ENCODE measurements at regions not wholly inside any gene's neighbourhood (a gene's known extent, or its start where the extent isn't known, plus 50 kb on each side); places are given as distances from the start of the nearest gene placed in this dataset.

DNA sequence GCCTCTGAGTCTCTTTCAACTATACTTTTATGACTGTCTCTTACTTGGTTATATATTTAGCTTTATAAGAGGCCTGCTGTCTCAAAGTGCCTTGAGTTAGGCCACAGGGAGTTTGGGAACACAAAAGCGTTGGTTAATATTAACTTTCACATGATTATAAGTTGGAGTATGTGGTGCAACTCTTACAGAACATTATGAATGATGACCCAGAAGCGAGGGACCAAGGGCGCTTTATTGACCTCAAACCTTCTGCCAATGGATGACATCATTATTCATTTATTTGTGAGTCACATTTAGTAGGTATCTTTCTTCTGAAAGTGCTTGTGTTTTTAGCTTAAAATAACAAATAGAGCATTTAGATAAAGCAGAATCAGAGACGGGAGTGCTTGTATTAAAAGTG is 298.0 kb upstream of the ZC3H12C start:
- DNase-seq (ENCODE audit: low read depth in 3 of 3, low spot score in 1 of 3), result no peak

DNA sequence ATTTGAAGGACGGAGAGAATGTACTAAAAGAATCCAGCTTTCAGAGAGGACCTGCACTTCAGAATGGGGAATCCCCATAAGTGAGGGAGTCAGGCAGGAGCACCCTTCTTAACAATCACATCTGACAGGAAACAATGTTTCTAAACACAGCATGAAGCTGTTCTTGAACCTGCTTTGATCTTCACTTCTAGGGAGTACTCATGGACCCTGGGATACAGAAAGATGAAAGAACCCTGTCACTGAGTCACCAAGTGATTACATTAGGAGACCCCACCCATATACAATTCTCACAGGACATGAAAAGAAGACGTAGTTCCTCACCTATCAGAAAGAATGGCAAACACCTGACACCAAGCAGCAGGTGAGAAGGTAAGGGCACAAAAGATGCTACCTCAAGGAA is 296.9 kb upstream of the ZC3H12C start:
- DNase-seq (ENCODE audit: low read depth in 3 of 3, low spot score in 1 of 3), result no peak

DNA sequence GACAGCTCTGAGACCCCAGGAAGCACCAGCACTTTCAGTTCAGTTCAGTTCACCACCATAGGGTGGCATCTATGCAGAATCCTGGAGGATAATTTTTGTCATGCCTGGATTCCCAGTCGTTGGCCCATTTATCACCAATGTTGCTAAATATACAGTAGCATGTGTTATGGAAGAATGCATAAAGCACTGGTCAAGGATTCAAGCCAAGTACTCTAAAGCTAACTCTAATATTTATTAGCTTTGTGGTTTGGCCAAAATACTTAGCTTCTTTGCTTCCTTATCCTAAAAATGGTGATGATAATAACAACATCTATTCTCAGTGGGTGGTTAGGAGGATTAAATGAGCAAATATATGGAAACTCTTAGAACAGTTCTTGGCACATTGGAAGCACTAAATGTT is 294.7 kb upstream of the ZC3H12C start:
- no peak for DNase-seq (ENCODE audit: low read depth in 3 of 3, low spot score in 1 of 3)

DNA sequence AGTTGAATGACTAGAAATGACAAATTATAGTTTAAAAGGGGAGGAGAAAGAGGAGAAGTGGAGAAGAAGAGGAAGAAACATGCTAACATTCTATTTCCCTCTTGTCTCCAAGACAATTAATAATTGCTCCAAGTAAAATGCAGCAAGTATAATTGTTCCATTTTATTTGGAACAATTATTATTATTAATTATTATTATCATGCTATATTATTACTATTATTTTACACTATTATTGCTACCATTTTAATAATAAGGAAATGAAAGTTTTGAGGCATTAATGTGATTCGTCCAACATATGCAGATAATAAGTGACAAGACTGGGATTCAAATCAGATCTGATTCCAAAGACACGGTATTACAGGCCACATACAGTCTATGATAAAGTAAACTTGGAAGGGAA is 293.6 kb upstream of the ZC3H12C start:
- no peak for DNase-seq (ENCODE audit: low read depth in 3 of 3, low spot score in 1 of 3)

DNA sequence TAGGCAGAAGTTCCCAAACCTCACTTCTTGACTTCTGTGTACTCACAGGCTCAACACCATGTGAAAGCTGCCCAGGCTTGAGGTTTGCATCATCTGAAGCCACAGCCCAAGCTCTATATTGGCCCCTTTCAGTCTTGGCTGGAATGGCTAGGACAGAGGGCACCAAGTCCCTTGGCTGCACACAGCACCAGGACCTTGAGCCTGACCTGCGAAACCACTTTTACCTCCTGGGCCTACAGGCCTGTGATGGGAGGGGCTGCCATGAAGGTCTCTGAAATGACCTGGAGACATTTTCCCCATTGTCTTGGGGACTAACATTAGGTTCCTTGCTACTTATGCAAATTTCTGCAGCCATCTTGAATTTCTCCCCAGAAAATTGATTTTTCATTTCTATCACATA is 288.3 kb upstream of the ZC3H12C start:
- no peak for DNase-seq (ENCODE audit: low read depth in 3 of 3, low spot score in 1 of 3)

DNA sequence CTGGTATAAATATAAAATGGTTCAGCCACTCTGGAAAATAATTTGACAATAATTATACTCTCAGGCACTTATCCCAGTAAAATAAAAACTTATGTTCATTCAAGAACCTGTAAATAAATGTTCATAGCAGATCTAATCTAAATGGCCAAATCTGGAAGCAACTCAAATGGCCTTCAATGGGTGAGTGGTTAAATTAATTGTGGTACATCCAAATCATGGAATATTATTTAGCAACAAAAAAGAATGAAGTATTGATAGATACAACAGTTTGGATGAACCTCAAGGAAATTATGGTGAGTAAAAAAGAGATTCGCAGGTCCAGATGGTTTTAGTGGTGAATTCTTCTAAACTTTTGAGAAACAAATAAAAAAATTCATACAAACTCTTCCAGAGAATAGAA is 287.0 kb upstream of the ZC3H12C start:
- DNase-seq (ENCODE audit: low read depth in 3 of 3, low spot score in 1 of 3), result no peak

DNA sequence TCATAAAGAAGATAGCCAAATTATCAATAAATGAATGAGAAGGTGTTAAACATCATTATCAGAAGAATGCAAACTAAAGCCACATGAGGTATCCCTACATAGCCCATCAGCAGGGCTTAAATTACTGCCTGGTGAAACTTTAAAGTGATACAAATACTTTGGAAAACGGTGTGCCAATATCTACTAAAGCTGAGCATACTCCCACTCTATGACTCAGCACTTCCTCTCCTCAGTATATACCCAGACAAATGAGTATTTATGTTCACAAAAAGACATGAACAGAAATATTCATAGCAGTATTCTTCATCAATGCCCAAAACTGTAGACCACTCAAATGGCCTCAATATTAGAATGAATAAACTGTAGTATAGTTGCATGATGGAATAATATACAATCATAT is 284.6 kb upstream of the ZC3H12C start:
- no peak for DNase-seq (ENCODE audit: low read depth in 3 of 3, low spot score in 1 of 3)

DNA sequence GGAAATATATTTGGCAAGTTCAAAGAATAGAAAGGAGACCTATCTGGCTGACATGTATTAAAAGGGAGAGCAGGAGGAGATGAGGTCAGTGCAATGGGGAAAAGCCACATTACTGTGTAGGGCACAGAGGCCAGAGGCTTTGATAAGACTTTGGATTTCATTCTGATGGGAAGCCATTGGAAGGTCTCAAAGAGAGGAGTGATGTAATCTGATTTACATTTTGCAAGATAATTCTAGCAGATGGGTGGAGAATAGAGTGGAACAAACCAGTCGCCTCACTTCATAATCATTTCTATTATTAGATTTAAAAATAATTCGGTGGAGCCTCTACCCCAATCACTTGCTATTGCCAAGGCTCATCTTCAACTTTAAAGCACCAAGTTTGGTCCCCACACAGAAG is 278.4 kb upstream of the ZC3H12C start:
- no peak for DNase-seq (ENCODE audit: low read depth in 3 of 3, low spot score in 1 of 3)

DNA sequence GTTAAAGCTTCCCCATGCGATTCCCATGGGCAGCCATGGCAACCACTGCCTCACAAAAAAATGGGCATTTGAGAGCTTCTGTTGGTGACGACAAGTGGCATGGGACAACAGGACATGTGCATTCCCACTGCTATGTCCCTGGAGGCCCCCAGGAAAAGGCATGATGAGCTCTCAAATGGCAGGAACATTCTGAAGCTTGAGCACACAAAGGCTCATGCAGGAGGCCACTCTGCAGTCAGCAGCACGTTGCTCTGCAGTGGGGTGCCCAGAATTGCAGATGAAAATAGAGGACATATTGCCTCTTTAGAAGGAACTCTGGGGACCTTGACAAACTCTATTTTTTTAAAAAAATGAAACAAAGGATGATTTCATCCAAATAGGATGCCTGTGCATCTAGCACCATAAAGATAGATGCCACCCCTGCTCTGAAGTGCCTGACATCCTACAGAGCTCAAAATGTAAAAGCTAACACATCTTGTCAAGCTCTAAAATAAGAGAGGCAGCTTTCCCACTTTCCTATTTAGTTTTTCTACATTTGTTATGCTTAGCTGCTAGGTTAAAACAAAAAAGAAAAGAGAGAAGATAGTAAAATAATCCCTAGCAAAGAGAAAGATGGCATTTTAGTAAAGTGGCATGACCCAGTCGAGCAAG is 277.6 kb upstream of the ZC3H12C start:
- no peak for DNase-seq (ENCODE audit: low read depth in 3 of 3, low spot score in 1 of 3)

DNA sequence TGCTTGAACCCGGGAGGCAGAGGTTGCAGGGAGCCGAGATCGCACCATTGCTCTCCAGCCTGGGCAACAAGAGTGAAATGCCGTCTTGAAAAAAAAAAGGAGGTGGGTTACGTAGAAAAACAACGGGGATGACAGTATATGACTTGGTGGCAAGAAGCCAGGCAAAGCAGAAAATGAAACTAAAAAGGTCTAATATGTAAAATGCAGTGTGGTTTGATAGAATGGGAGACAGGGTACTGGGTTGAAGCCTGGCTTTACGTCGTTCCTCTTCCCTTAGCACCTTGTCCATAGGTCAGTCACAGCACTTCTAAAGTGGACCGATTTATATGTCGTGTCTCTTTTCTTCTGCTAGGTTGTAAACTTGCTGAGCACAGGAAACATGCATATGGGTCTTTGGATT is 274.9 kb upstream of the ZC3H12C start:
- DNase-seq (ENCODE audit: low read depth in 3 of 3, low spot score in 1 of 3), result no peak

DNA sequence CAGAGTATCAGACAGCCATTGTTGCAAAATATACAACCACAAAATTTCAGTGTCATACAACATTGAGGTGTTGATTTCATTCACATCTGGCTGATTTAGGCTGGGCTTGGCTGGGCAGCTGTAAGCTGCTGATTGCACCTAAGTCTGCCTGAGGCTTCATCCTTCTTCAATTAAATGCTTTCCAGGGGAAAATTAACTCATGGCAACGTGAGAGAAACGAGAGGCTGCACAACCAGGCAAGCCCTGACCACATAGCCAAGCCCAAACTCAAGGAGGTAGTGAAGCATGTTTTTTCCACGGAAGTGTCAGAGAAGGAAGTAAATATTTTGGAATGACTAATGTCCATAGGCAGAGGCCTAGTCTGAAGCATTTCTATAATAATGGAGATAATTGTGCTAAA is 273.8 kb upstream of the ZC3H12C start:
- DNase-seq (ENCODE audit: low read depth in 3 of 3, low spot score in 1 of 3), result no peak

DNA sequence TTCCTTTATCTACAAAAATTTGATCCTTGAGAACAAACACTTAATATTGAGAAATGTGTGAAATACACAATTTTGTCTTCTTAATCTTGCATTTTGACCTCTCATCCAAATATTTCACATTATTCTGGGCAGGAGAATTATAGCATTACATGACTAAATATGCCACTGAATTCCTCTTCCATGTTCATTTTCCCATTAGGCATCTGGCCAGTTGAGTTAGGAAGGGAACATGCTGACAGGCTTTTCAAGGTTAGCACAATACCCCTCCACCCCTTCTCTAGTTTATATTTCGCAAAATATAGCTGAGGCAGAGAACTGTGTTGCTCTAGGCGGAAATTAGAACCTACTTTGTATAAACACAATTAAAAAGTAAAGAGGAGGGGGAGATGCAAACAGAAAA is 271.7 kb upstream of the ZC3H12C start:
- no peak for DNase-seq (ENCODE audit: low read depth in 3 of 3, low spot score in 1 of 3)

DNA sequence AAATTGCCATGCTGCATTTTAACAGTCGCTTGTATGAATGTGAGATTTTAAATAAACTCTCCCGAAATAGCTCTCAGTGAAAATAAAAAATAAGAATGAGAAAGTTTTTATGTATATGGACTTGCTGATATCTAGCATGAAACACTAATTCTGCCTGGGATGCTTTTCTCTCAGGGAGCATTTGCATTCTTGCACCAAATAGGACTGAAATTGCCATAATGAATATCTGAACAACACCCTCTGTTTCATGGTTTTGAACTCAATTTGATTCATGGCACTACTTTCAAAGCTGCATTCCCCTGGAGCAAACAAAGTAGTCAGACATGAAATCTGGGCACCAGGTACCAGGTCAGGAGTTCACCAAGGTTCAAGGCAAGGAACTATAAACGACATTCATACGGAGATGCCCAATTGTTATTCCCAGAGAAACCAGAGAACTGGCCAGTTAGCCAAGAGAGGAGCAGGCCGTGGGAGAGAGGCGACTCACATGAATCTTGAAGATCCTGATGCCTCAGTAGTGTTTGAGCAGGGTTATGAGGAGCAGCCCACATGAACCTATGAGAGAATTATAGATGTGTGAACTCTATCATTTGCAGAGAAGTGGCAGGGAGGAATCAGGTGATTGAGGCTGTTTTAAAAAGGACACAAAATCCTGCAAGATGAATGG is 270.6 kb upstream of the ZC3H12C start:
- no peak for DNase-seq (ENCODE audit: low read depth in 3 of 3, low spot score in 1 of 3)

DNA sequence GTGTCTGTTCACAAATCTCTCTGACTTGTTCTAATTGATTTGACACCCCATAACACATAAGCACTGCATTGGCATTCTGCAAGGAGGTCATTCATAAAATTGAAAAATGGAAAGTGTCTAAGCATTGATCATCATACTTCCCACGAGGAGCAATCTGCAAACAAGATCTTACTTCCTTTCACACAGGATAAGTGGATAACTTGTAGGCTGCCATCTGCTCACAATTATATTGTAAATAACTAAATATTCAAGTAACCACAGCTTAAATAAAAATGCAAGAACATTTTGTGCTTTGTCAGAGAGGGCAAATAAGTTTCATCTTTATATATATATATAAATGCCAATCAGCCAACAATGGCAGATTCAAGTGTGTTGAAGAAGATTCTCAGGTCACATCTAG is 264.8 kb upstream of the ZC3H12C start:
- DNase-seq (ENCODE audit: low read depth in 3 of 3, low spot score in 1 of 3), result no peak

DNA sequence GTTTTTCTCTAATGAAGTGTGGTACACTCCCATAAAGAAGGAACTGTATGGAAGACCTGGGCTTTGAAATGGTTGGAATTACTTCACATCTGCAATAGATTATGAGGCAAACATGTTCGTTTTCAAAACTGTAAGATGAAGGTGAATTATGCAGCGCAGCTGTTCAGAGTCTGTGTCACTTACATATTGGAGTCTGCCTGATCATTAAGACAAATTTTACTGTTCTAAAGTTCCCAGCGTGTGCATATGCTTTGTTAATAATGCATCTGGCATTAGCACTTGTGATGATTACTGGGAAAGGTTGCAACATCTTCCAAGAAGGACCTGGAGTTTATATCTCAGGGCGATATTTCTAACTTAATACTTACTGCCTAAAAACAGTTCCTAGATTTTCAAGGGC is 255.2 kb upstream of the ZC3H12C start:
- DNase-seq (ENCODE audit: low read depth in 3 of 3, low spot score in 1 of 3), result no peak

DNA sequence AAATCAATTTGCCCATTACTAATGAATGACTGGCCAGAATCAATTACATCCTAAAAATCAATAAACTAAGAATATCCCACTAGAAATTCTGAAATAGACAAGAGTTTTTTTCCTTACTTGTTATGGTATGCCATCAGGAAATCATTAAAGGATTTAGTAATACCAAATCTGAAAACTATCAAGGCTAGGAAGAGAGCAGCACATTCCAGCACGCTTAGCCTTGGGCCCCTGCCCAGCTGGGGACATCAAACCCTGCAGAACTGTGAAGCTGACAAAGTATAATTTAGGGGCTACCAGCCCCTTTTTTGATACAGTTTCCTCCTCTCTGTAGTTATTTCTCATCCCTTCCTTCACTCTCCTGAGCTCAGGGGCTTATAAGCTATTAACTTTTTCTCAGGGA is 247.8 kb upstream of the ZC3H12C start:
- no peak for DNase-seq (ENCODE audit: low read depth in 3 of 3, low spot score in 1 of 3)

DNA sequence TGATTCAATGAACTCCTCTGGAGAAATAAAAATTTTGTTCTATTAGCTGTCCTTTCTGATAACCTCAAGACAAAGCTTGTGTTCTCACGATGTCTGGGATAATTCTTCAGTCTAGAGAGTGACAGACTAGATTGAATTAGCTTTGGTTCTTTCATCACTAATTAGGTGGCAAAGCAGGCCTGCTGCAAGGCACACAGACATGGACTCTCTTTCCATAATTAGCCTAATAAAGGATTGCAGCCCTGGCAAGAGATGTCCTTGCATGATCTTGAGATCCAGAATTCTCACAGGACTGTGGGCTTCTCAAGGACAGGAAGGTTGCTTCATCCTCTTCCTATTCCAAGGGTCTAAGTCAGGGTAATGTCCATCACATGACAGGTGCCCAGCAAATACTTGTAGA is 245.6 kb upstream of the ZC3H12C start:
- DNase-seq (ENCODE audit: low read depth in 3 of 3, low spot score in 1 of 3), result no peak

DNA sequence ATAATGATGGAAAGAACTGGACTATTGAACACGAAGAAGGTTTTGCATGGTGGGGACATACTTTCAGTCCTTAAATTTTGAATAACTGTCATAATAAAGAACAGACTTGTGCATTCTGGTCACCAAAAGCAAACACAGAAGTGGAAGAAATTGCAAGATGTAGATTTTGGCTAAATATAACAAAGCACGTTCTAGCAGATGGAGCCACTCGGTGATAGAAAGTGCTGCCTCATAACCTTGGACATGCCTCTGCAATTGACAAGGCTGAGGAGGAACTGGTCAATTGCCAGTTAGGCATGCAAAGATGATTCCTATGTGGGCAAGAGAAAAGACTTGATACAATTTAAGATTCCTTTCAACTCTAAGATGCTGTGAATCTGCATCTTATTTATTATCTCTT is 244.1 kb upstream of the ZC3H12C start:
- DNase-seq (ENCODE audit: low read depth in 3 of 3, low spot score in 1 of 3), result no peak

DNA sequence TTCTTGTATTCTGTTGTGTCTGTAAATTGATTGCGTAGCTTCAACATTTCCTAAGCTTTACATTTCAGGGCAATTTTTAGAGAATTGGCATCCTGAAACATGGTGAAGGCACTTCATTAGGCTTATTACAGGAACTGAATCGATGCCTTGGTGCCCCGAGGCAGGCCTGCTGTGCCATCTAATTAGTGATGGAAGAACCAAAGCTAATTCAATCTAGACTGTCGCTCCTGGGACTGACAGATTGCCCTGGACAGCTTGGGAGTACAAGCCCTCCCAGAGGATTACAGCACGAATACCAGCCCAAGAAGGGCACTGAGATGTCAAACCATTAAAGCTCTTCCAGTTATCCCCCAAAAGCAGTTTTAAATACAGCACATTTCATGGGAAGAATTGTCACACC is 243.2 kb upstream of the ZC3H12C start:
- DNase-seq (ENCODE audit: low read depth in 3 of 3, low spot score in 1 of 3), result no peak

DNA sequence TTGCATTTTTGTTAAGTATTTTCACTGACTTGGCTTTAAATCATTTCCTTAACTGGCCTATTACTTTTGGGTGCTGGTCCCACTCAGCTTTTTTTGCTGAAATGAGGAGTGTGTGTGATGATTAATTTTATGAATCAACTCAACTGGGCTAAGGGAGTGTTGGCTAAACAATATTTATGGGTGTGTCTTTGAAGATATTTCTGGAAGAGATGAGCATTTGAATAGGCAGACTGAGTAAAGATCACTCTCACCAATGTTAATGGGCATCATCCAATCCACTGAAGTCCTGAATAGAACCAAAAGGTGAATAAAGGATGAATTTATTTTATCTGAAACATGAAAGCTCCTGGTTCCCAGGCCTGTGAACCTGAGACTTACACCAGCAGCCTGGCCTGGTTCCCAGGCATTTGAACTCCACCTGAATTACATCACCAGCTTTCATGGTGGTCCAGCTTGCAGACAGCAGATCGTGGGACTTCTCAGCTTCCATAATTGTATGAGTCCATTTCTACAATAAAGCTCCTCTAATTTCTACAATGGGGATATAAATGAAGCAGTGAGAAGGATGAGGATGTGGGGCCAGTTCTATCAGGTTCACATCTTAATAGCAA is 241.3 kb upstream of the ZC3H12C start:
- DNase-seq (ENCODE audit: low read depth in 3 of 3, low spot score in 1 of 3), result no peak

DNA sequence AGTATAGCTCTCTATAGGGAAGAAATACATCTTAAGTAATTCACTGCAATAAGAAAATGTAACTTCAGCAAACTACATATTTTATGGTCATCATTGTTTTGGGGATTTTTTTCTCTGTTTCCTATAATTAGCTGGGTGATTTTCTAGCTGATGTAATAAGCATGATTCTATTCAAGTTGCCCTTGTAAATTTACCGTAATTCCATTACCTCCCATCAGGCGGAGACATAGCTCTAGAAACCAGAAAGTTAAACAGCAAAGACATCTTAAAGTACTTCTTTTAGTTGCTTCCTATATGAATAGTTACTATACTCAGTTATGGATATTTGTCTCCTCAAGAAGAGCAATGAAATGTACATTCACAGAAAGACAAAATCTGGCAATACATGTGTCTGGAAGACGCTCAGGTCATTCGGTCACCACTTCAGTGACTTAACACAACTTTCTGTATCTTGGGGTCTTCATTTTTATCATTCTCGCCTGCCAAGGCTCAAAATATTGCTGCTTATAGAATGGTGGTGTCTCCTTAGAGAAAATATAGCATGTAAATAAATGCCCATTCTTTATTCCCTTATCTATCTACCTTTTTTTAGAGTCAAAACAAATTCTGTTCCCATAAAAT is 239.9 kb upstream of the ZC3H12C start:
- no peak for DNase-seq (ENCODE audit: low read depth in 3 of 3, low spot score in 1 of 3)

DNA sequence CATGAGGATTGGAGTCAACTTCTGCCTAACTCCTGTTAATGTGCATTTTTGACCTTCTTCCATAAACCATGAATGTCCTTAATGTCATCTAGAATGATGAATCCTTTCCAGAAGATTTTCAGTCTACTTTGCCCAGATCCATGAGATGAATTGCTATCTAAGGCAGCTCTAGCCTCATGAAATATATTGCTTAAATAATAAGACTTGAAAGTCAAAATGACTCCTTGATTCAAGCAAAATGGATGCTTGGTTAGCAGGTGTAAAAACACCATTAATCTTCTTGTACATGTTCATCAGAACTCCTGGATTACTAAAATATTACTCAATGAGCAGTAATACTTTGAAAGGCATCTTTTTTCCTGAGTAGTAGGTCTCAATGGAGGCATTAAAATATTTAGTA is 238.5 kb upstream of the ZC3H12C start:
- no peak for DNase-seq (ENCODE audit: low read depth in 3 of 3, low spot score in 1 of 3)

DNA sequence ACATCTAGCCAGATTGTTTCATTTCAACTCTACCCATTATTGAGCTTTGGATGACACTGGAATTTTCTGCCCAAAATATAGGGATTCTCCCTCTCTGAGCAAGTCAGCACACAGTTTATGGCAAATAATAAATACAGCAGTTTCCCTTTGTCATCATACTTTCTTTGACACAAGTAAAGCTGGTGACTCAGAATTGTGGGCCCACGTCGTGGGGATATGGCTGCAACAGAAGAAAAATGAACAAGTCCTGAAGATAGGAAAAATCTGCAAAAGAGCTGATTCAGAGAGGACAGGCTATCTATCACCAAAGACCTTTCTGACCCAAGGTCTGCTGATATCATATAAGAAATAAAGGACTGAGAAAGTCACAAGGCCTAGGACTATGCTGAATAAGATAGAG is 236.3 kb upstream of the ZC3H12C start:
- DNase-seq (ENCODE audit: low read depth in 3 of 3, low spot score in 1 of 3), result no peak

All from stimulated activated CD4-positive, alpha-beta T cell treated with anti-CD3 and anti-CD28 coated beads, TNF-alpha, amount 100 ng/mL, for 1 hour (primary cell).